GM23248 (cell line): ENCODE measurements at regions not wholly inside any gene's neighbourhood (a gene's known extent, or its start where the extent isn't known, plus 50 kb on each side); places are given as distances from the start of the nearest gene placed in this dataset.

Experiments used
- EZH2 ChIP-seq: fragments of 200-600 bp; sonication (generic); IDR thresholded peaks from 2 replicates; pipeline ENCODE4 v1.6.1; 2018; ENCODE audit warnings: antibody characterized with exemption, mild to moderate bottlenecking; ENCODE audit not compliant: insufficient read depth, poor library complexity, severe bottlenecking
- EZH2phosphoT487 ChIP-seq: fragments of 200-600 bp; sonication (generic); IDR thresholded peaks from 2 replicates; pipeline ENCODE4 v1.6.1; 2018; ENCODE audit warnings: antibody characterized with exemption, moderate library complexity, mild to moderate bottlenecking, low read depth; ENCODE audit not compliant: insufficient read depth

DNA sequence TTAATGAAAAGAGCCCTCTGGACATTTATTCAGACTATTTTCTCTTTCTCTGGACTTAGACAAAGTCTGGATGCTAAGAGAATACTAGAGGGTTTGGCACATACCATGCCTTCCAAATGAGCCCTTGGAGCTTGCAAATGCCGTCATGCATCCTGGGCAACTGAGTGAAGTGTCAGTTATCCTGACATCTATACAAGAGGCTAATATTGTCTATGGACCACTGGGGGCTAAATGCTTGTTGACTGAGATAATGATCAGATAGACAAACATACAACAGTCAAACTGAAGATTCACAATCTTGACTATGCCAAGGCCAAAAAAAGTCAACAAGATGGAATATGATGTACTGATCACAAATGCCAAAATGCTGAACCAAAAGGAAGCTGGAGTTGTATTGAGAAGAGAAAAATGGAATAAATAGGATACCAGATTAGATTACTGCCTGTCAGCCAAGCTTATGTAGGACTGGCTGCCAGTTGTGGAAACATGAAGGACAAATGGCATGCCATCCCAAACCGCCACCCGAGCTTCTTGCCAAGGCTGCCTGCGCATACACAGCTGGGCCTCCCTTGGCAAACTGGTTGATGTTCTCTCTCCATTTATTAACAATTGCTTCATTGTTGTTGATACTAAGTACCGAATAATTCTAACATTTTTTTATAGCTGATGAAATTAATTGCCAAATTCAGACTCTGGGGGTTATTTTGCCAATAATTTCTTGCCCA, 240.1 kb upstream of the GRAMD2B start:
- TF ChIP-seq EZH2phosphoT487: no peak
- no peak for TF ChIP-seq EZH2
